SK-N-SH (cell line): ENCODE measurements at regions not wholly inside any gene's neighbourhood (a gene's known extent, or its start where the extent isn't known, plus 50 kb on each side); places are given as distances from the start of the nearest gene placed in this dataset.

ENCODE experiments used
- CTCF ChIA-PET: fragments of 300-600, 350-600 bp; formaldehyde crosslinking; extraction: SDS; loops from one replicate; lab custom pipeline; 2021; lab: Yijun Ruan, JAX
- POLR2A ChIA-PET: fragments of 350-600 bp; sonication (Branson Sonifier 250); formaldehyde crosslinking; extraction: SDS; loops from one replicate; lab custom pipeline; 2020; ENCODE audit warnings: antibody characterized with exemption, inconsistent platforms; lab: Yijun Ruan, JAX
- DNase-seq: peaks from one replicate; pipeline ENCODE4 v3.0.0; 2012
- H2AFZ ChIP-seq: fragments of 200-600 bp; sonication (generic); 2 replicates; pipeline ENCODE4 v1.8.1; 2016; ENCODE audit warnings: antibody characterized with exemption, mild to moderate bottlenecking, low read depth
- H3F3A ChIP-seq: fragments of 200-600 bp; sonication (generic); replicated peaks from 2 replicates; pipeline ENCODE3; 2016; ENCODE audit warnings: antibody characterized with exemption, mild to moderate bottlenecking; ENCODE audit not compliant: insufficient read depth
- H3K27ac ChIP-seq, 2 experiments: fragments of 200-500 bp in 1 of 2; fragments of 200-600 bp in 1 of 2; sonication (Bioruptor generic) in 1 of 2; sonication (generic), shearing (Covaris generic) in 1 of 2; 2 replicates each; pipeline versions ENCODE4 v1.5.1 to v1.6.1; 2014 to 2016; ENCODE audit warnings: low read depth in 2 of 2, inconsistent platforms in 1 of 2, low read length in 1 of 2, mild to moderate bottlenecking in 1 of 2, mixed read lengths in 1 of 2
- H3K27me3 ChIP-seq: fragments of 200-600 bp; sonication (generic), shearing (Covaris generic); 2 replicates; pipeline ENCODE4 v1.6.1; 2016; ENCODE audit warnings: mixed run types; ENCODE audit not compliant: insufficient read depth
- H3K36me3 ChIP-seq, 2 experiments: fragments of 200-500 bp in 1 of 2; fragments of 200-600 bp in 1 of 2; sonication (Bioruptor generic) in 1 of 2; sonication (generic) in 1 of 2; replicated peaks in 1 of 2; 2 replicates each; pipeline versions ENCODE3 to v1.5.1; 2014 to 2016; ENCODE audit warnings: low read length in 1 of 2, mild to moderate bottlenecking in 1 of 2; ENCODE audit not compliant: insufficient read depth in 2 of 2, control insufficient read depth in 1 of 2
- H3K4me1 ChIP-seq, 2 experiments: fragments of 200-500 bp in 1 of 2; fragments of 200-600 bp in 1 of 2; sonication (Bioruptor generic) in 1 of 2; sonication (generic), shearing (Covaris generic) in 1 of 2; 2 replicates each; pipeline versions ENCODE4 v1.5.1 to v1.6.1; 2014 to 2016; ENCODE audit warnings: low read depth in 1 of 2, low read length in 1 of 2, mixed run types in 1 of 2; ENCODE audit not compliant: insufficient read depth in 2 of 2, control insufficient read depth in 1 of 2
- H3K4me2 ChIP-seq: fragments of 200-600 bp; sonication (generic), shearing (Covaris generic); 2 replicates; pipeline ENCODE4 v1.6.1; 2017; ENCODE audit warnings: mixed run types
- H3K4me3 ChIP-seq, 2 experiments: fragments of 200-500 bp in 1 of 2; fragments of 200-600 bp in 1 of 2; sonication (Bioruptor generic) in 1 of 2; sonication (generic), shearing (Covaris generic) in 1 of 2; 2 replicates each; pipeline versions ENCODE4 v1.5.1 to v1.8.1; 2014 to 2016; ENCODE audit warnings: low read depth in 2 of 2, inconsistent platforms in 1 of 2, low read length in 1 of 2, mild to moderate bottlenecking in 1 of 2, mixed read lengths in 1 of 2, moderate library complexity in 1 of 2
- H3K79me2 ChIP-seq: fragments of 200-600 bp; sonication (generic); 2 replicates; pipeline ENCODE4 v1.8.1; 2017; ENCODE audit warnings: mild to moderate bottlenecking; ENCODE audit not compliant: insufficient read depth
- H3K9ac ChIP-seq: fragments of 200-600 bp; sonication (generic); 2 replicates; pipeline ENCODE4 v1.6.1; 2017; ENCODE audit warnings: mixed run types
- H3K9me2 ChIP-seq: fragments of 200-600 bp; sonication (generic); 2 replicates; pipeline ENCODE4 v1.6.1; 2017; ENCODE audit warnings: mixed run types
- H3K9me3 ChIP-seq: fragments of 200-600 bp; sonication (generic); 2 replicates; pipeline ENCODE4 v1.6.1; 2017; ENCODE audit warnings: mixed run types, mild to moderate bottlenecking, moderate library complexity
- H4K20me1 ChIP-seq: fragments of 200-600 bp; sonication (generic); 2 replicates; pipeline ENCODE4 v1.6.1; 2017; ENCODE audit warnings: mild to moderate bottlenecking, mixed run types; ENCODE audit not compliant: insufficient read depth
- ELF1 ChIP-seq: IDR thresholded peaks from 2 replicates; pipeline ENCODE4 v1.4.0; 2012
- FOSL2 ChIP-seq: IDR thresholded peaks from 2 replicates; pipeline ENCODE4 v1.4.0; 2012; ENCODE audit warnings: low read depth, mild to moderate bottlenecking, moderate library complexity, borderline replicate concordance
- TCF12 ChIP-seq: IDR thresholded peaks from 2 replicates; pipeline ENCODE4 v1.4.0; 2012
- WGBS: methylation state at CpG from one replicate; pipeline ENCODE4 v1.1.6; 2017; ENCODE audit warnings: low lambda C conversion rate; 5-methylcytosine and 5-hydroxymethylcytosine counted together
- TF ChIP-seq, protein P1 (sequence below): fragments of 200-600 bp; sonication (generic); IDR thresholded peaks from 2 replicates; pipeline ENCODE4 v1.6.1; 2017; ENCODE audit warnings: antibody characterized with exemption, mild to moderate bottlenecking, moderate library complexity
- TF ChIP-seq, protein P2 (sequence below): fragments of 150-350 bp; IDR thresholded peaks from 2 replicates; pipeline ENCODE4 v1.6.1; 2016; ENCODE audit warnings: mild to moderate bottlenecking, low read depth, low read length
- TF ChIP-seq, protein P3 (sequence below): IDR thresholded peaks from 2 replicates; pipeline ENCODE4 v1.4.0; 2012; ENCODE audit warnings: low read depth, borderline replicate concordance
- TF ChIP-seq, protein P4 (sequence below): fragments of 150-350 bp; IDR thresholded peaks from 2 replicates; pipeline ENCODE4 v1.6.1; 2017; ENCODE audit warnings: antibody characterized with exemption, low read length, low read depth, borderline replicate concordance

DNA sequence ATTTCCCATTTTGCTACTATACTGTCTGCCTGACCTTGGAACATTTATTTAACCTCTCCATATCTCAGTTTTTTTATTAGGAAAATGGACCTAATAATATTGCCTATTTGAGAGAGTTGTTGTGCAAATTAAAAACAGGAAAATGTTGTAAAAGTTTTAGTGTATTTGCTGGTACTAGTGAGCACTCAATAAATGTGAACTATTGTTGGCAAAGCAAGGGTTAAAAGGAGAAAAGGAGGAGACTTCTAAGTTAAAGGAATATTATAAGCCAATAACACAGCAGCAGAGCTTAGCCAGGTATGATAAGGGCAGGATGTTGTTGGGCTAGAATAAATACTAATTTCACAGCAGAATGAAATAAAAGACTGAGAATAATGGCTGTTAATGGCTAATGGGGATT is 211.9 kb upstream of the FUT9 start (continued):
- TF ChIP-seq ELF1 = no peak
- TF ChIP-seq, protein P1, sequence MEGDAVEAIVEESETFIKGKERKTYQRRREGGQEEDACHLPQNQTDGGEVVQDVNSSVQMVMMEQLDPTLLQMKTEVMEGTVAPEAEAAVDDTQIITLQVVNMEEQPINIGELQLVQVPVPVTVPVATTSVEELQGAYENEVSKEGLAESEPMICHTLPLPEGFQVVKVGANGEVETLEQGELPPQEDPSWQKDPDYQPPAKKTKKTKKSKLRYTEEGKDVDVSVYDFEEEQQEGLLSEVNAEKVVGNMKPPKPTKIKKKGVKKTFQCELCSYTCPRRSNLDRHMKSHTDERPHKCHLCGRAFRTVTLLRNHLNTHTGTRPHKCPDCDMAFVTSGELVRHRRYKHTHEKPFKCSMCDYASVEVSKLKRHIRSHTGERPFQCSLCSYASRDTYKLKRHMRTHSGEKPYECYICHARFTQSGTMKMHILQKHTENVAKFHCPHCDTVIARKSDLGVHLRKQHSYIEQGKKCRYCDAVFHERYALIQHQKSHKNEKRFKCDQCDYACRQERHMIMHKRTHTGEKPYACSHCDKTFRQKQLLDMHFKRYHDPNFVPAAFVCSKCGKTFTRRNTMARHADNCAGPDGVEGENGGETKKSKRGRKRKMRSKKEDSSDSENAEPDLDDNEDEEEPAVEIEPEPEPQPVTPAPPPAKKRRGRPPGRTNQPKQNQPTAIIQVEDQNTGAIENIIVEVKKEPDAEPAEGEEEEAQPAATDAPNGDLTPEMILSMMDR = no peak
- TF ChIP-seq, protein P2, sequence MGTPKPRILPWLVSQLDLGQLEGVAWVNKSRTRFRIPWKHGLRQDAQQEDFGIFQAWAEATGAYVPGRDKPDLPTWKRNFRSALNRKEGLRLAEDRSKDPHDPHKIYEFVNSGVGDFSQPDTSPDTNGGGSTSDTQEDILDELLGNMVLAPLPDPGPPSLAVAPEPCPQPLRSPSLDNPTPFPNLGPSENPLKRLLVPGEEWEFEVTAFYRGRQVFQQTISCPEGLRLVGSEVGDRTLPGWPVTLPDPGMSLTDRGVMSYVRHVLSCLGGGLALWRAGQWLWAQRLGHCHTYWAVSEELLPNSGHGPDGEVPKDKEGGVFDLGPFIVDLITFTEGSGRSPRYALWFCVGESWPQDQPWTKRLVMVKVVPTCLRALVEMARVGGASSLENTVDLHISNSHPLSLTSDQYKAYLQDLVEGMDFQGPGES = no peak

DNA sequence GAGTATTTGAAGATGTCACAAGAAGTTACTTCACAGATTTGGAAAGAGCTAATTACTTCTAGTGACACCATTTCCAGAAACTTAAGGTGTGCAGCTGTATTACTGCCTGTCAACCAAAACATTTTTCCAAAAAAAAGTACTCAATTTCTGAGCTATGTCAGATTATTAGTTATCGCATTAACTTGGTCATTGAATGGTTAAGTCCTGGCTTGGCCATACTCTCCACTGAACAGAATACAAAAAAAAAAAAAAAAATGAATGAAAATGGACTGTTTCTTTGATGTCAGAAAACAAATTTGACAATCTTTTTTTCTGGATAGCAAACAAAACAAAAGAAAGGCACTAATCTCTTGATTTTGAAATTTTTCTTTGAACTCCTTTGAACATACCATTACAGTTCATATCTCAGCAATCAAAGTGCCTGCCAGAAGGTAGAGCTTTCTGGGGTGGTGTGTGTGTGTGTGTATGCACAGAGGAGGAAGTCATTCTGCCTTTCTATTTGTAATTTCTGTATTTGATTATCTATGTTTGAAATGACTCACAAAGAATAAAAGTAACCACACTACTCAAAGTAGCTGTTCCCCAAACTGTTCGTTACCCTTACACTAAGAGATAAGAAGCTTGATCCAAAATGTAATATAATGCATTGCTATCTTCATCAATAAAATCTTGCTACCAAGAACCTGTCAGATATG is 210.8 kb upstream of the FUT9 start:
- Histone ChIP-seq H3F3A (no peaks in the 10 kb centered on the region), H3K4me1 (no peaks in the 10 kb centered on the region), H4K20me1 (no peaks in the 10 kb centered on the region), H3K9me3 (no peaks in the 10 kb centered on the region), H3K79me2 (no peaks in the 10 kb centered on the region), H3K4me2 (no peak overlapping the region), H2AFZ (no peak overlapping the region), H3K27me3 (no peaks in the 10 kb centered on the region), H3K9ac (no peak overlapping the region), H3K4me3 (no peak overlapping the region), H3K27ac (no peak overlapping the region), H3K36me3 (no peaks in the 10 kb centered on the region), H3K9me2 (no peaks in the 10 kb centered on the region)
- no peak for TF ChIP-seq FOSL2
- CTCF ChIA-PET = no interaction called here
- no peak for DNase-seq
- POLR2A ChIA-PET = no interaction called here
- 48% methylated on average over 2 of the region's 2 CpGs for WGBS

DNA sequence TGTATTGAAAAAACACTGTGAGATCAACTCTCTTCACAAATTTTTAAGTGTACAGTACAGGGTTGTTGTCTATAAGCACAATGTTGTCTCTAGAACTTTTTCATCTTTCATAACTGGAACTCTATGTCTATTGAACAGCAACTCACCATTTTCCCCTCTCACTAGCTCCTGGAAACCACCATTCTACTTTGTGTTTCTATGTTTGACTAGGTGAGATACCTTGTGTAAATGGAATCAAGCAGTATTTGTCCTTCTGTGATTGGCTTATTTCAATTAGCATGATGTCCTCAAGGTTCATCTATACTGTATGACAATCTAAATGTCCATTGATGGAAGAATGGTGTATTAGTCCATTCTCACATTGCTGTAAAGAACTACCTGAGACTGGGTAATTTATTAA is 210.1 kb upstream of the FUT9 start:
- H3K9ac ChIP-seq = no peak overlapping the region
- H3K9me2 ChIP-seq = no peaks in the 10 kb centered on the region
- no peaks in the 10 kb centered on the region for H3K4me1 ChIP-seq
- no peaks in the 10 kb centered on the region for H3K27me3 ChIP-seq
- no peaks in the 10 kb centered on the region for H3F3A ChIP-seq
- CTCF ChIA-PET = no interaction called here
- DNase-seq = no peak
- no peak overlapping the region for H2AFZ ChIP-seq
- TF ChIP-seq, protein P2 = no peak
- TF ChIP-seq, protein P3, sequence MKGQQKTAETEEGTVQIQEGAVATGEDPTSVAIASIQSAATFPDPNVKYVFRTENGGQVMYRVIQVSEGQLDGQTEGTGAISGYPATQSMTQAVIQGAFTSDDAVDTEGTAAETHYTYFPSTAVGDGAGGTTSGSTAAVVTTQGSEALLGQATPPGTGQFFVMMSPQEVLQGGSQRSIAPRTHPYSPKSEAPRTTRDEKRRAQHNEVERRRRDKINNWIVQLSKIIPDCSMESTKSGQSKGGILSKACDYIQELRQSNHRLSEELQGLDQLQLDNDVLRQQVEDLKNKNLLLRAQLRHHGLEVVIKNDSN = no peak
- TF ChIP-seq, protein P4, sequence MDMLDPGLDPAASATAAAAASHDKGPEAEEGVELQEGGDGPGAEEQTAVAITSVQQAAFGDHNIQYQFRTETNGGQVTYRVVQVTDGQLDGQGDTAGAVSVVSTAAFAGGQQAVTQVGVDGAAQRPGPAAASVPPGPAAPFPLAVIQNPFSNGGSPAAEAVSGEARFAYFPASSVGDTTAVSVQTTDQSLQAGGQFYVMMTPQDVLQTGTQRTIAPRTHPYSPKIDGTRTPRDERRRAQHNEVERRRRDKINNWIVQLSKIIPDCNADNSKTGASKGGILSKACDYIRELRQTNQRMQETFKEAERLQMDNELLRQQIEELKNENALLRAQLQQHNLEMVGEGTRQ = no peak
- TF ChIP-seq TCF12 = no peak
- H3K9me3 ChIP-seq = no peaks in the 10 kb centered on the region
- H3K79me2 ChIP-seq = no peaks in the 10 kb centered on the region
- H3K36me3 ChIP-seq = no peaks in the 10 kb centered on the region
- no peak overlapping the region for H3K4me3 ChIP-seq
- no peak overlapping the region for H3K27ac ChIP-seq
- no peaks in the 10 kb centered on the region for H4K20me1 ChIP-seq
- H3K4me2 ChIP-seq = no peak overlapping the region
- POLR2A ChIA-PET = no interaction called here
